Stomach (tissue), 8 donors: ENCODE measurements at regions not wholly inside any gene's neighbourhood (a gene's known extent, or its start where the extent isn't known, plus 50 kb on each side); places are given as distances from the start of the nearest gene placed in this dataset.

Experiments used
- DNase-seq, 2 donors: peaks; one replicate each; pipeline versions ENCODE4 v3.0.0 to v3.0.0-alpha.2; 2013 to 2019
- H3K27ac ChIP-seq, 5 donors: fragments of 200-600 bp in 4 of 5; sonication (generic) in 4 of 5; one replicate each; pipeline ENCODE4 v1.5.1; 2013 to 2019; ENCODE audit warnings: mild to moderate bottlenecking in 1 of 5, moderate library complexity in 1 of 5
- H3K27me3 ChIP-seq, 3 donors: fragments of 200-600 bp; sonication (generic); one replicate each; pipeline ENCODE4 v1.5.1; 2017 to 2019; ENCODE audit warnings: mixed run types in 1 of 3
- H3K36me3 ChIP-seq, 4 donors: fragments of 200-600 bp; sonication (generic); 1 replicate in 3 of 4; 2 replicates in 1 of 4; pipeline ENCODE4 v1.5.1; 2016 to 2019
- H3K4me1 ChIP-seq, 4 donors: fragments of 200-600 bp; sonication (generic); one replicate each; pipeline ENCODE4 v1.5.1; 2016 to 2019
- H3K4me3 ChIP-seq, 4 donors: fragments of 200-600 bp; sonication (generic) in 3 of 4; one replicate each; pipeline ENCODE4 v1.5.1; 2016 to 2019; ENCODE audit warnings: mild to moderate bottlenecking in 1 of 4
- H3K9me3 ChIP-seq, 4 donors: fragments of 200-600 bp; sonication (generic); one replicate each; pipeline ENCODE4 v1.5.1; 2016 to 2019
- EP300 ChIP-seq: sonication (generic); formaldehyde crosslinking; IDR thresholded peaks from one replicate; pipeline ENCODE4 v1.6.1; 2017; ENCODE audit warnings: antibody characterized with exemption
- POLR2A ChIP-seq, 4 donors: fragments of 450-650 bp; IDR thresholded peaks; one replicate each; pipeline ENCODE4 v1.6.1; 2016; ENCODE audit warnings: antibody characterized with exemption in 4 of 4, control low read depth in 2 of 4, mild to moderate bottlenecking in 1 of 4, moderate library complexity in 1 of 4
- POLR2AphosphoS5 ChIP-seq, 3 donors: sonication (generic); formaldehyde crosslinking; IDR thresholded peaks; one replicate each; pipeline ENCODE4 v1.6.1; 2016; ENCODE audit warnings: antibody characterized with exemption in 3 of 3
- WGBS, 5 donors: extraction: QIAGEN DNeasy Blood & Tissue Kit in 3 of 5; methylation state at CpG; one replicate each; pipeline versions ENCODE4 v1.1.5 to v1.1.7; 2013 to 2018; 5-methylcytosine and 5-hydroxymethylcytosine counted together
- intact Hi-C: fragments of 100-400 bp; cut with DNase I; formaldehyde crosslinking; loops from one replicate; pipeline ENCODE4 v1.15.1; 2023; ENCODE audit warnings: low total_unique reads
- TF ChIP-seq, protein P1 (sequence below), 7 experiments: fragments of 450-650 bp in 4 of 7; fragments of 200-600 bp in 3 of 7; sonication (generic) in 3 of 7; IDR thresholded peaks; one replicate each; pipeline ENCODE4 v1.5.1; 2016 to 2019; ENCODE audit warnings: antibody characterized with exemption in 7 of 7, control low read depth in 2 of 7, mild to moderate bottlenecking in 1 of 7
- donor health status: healthy with polysubstance abuse.
- donor health status: Bipolar disorder and iron deficiency.
- donor health status: healthy.

DNA sequence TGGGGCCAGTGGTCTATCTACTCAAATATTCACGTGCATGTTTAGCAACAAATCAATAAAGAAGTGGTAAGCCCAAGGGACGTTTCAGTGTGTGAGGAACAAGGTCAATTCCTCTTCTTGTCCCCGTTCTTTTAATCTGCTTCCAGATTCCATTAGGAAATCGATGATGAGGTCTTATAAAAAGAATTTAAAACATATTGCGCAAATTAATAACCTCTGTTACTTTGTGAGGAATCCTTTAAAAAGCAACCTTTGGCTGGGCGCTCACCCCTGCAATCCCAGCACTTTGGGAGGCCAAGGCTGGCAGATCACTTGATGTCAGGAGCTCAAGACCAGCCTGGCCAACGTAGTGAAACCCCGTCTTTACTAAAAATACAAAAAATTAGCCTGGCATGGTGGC is 113.0 kb upstream of the TMPRSS2 start:
- intact Hi-C loops: no loop called here
- TF ChIP-seq, protein P1, sequence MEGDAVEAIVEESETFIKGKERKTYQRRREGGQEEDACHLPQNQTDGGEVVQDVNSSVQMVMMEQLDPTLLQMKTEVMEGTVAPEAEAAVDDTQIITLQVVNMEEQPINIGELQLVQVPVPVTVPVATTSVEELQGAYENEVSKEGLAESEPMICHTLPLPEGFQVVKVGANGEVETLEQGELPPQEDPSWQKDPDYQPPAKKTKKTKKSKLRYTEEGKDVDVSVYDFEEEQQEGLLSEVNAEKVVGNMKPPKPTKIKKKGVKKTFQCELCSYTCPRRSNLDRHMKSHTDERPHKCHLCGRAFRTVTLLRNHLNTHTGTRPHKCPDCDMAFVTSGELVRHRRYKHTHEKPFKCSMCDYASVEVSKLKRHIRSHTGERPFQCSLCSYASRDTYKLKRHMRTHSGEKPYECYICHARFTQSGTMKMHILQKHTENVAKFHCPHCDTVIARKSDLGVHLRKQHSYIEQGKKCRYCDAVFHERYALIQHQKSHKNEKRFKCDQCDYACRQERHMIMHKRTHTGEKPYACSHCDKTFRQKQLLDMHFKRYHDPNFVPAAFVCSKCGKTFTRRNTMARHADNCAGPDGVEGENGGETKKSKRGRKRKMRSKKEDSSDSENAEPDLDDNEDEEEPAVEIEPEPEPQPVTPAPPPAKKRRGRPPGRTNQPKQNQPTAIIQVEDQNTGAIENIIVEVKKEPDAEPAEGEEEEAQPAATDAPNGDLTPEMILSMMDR (IDR thresholded peaks at IDR 0.05): no peak
- TF ChIP-seq POLR2AphosphoS5 (IDR thresholded peaks at IDR 0.05): no peak
- no peak for TF ChIP-seq POLR2A (IDR thresholded peaks at IDR 0.05)
- TF ChIP-seq EP300: no peak
- Histone ChIP-seq H3K9me3 (no peaks in the 10 kb centered on the region), H3K4me1 (peaks cover 0 to 7% (median 2%) of the 10 kb centered on the region in 4 donors), H3K4me3 (no peak overlapping the region), H3K27me3 (peaks cover 0 to 27% (median 8%) of the 10 kb centered on the region in 3 donors), H3K36me3 (no peaks in the 10 kb centered on the region), H3K27ac (no peak overlapping the region)
- no peak for DNase-seq
- WGBS, 5 donors: 74 to 89% (median 82%) methylated on average over 8 of the region's 8 CpGs

DNA sequence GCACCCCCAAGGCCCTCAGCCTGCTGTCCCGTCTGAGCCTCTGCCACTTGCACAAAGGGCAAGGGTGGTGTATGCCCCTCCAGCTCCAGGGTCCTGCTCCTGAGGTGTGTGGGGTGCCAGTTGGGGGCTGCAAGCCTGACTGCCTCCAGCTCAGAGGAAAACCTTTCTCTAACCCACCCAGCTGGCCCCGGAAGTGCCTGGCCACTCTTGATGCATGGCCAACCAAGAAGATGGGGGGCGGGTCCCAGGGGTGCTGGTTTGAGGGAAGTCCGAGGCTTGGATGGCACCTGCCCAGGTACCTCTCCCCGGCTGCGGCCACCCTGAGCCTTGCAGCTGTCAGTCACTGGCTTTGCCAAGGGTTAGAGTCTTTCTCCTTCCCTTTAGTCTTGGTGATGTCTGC is 112.6 kb upstream of the TMPRSS2 start:
- peaks cover 0 to 22% (median 8%) of the 10 kb centered on the region in 3 donors for H3K27me3 ChIP-seq
- intact Hi-C loops: no loop called here
- H3K9me3 ChIP-seq: no peaks in the 10 kb centered on the region
- H3K36me3 ChIP-seq: no peaks in the 10 kb centered on the region
- TF ChIP-seq, protein P1 (IDR thresholded peaks at IDR 0.05): no peak
- TF ChIP-seq EP300 (no peak), POLR2A (IDR thresholded peaks at IDR 0.05) (no peak), POLR2AphosphoS5 (IDR thresholded peaks at IDR 0.05) (no peak)
- no peak for DNase-seq
- WGBS, 5 donors: 77 to 100% (median 98%) methylated on average over 4 to 6 of the region's 6 CpGs
- H3K4me3 ChIP-seq: no peak overlapping the region
- no peak overlapping the region for H3K27ac ChIP-seq
- H3K4me1 ChIP-seq: peaks cover 0 to 11% (median 4%) of the 10 kb centered on the region in 4 donors

DNA sequence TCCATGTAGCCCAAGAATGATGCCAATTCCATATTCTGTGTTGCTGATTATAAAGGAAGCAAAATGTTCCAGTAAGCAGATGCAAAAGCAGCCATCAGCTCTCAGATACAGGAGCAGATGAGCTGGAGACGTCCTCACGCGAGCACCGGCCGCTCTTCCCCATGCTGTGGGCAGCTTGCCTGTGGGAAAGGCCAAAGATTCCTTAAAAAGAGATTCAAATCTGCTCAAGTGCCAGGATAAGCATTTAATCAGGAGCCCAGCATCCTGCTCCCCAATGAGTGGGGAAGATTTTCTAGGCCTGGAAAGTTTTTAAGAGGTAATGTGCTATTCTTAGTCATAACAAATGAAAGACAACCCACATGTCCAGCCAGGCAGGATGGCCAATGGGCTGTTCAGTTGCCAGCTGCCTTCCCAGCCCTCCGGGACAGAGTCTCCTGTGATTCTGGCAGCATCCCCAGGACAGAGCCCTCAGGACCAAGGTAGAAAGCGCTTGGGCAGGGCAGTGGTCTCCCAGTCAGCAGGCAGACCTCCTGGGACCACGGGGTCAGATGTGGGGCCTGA is 108.2 kb upstream of the TMPRSS2 start:
- DNase-seq: peak in 1 of 2 donors; percentile 52
- intact Hi-C loops: no loop called here
- WGBS, 5 donors: 65 to 81% (median 71%) methylated on average over 5 to 8 of the region's 8 CpGs
- Histone ChIP-seq H3K27ac (peak overlapping the region; percentile 56 to 83 (median 74)), H3K4me3 (no peak overlapping the region), H3K4me1 (peaks cover 14 to 36% (median 19%) of the 10 kb centered on the region in 4 donors), H3K9me3 (no peaks in the 10 kb centered on the region), H3K36me3 (no peaks in the 10 kb centered on the region), H3K27me3 (peaks cover 0 to 12% (median 1%) of the 10 kb centered on the region in 3 donors)
- TF ChIP-seq EP300 (no peak), POLR2A (IDR thresholded peaks at IDR 0.05) (no peak), POLR2AphosphoS5 (IDR thresholded peaks at IDR 0.05) (no peak)
- TF ChIP-seq, protein P1 (IDR thresholded peaks at IDR 0.05): no peak

DNA sequence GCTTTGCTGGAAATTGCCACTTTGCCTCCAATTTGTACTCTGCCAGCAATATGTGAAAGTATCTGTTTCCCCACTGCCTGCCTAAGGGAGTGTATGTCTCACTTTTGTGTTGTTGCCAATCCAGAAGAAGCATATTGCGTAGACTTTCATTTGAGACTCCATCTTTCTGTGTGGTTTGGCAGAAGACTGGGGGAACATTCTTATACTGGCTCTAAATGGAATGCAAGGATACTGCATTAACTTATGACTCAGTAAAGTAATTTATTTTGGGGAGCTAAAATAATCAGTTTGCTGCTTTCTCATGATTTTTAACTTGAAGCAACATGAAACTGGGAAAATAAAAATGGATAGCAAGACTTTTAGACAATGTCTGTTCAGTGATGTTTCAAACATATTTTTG is 107.7 kb upstream of the TMPRSS2 start:
- 60 to 83% (median 71%) methylated on average over 1 of the region's 1 CpG for WGBS, 5 donors

More for the DNA sequence above, 107.7 kb upstream of the TMPRSS2 start:
- peak overlapping the region in 4 of 5 donors; percentile 56 to 83 (median 76) for H3K27ac ChIP-seq
- peaks cover 14 to 41% (median 19%) of the 10 kb centered on the region in 4 donors for H3K4me1 ChIP-seq
- peak in 1 of 2 donors; percentile 76 for DNase-seq
- H3K27me3 ChIP-seq: peaks cover 0 to 10% (median 0%) of the 10 kb centered on the region in 3 donors
- TF ChIP-seq POLR2A (IDR thresholded peaks at IDR 0.05) (no peak), EP300 (no peak), POLR2AphosphoS5 (IDR thresholded peaks at IDR 0.05) (peak in 1 of 3 donors; percentile 33)
- TF ChIP-seq, protein P1 (IDR thresholded peaks at IDR 0.05): no peak
- no peaks in the 10 kb centered on the region for H3K9me3 ChIP-seq
- H3K36me3 ChIP-seq: no peaks in the 10 kb centered on the region
- no peak overlapping the region for H3K4me3 ChIP-seq
- intact Hi-C loops: no loop called here
